ENCODE measurements at regions not wholly inside any gene's neighbourhood (a gene's known extent, or its start where the extent isn't known, plus 50 kb on each side); places are given as distances from the start of the nearest gene placed in this dataset.

GRCh38 chr4:183773790-183774189 lies 114.7 kb downstream of the TRAPPC11 start:
- TF ChIP-seq, protein P1, sequence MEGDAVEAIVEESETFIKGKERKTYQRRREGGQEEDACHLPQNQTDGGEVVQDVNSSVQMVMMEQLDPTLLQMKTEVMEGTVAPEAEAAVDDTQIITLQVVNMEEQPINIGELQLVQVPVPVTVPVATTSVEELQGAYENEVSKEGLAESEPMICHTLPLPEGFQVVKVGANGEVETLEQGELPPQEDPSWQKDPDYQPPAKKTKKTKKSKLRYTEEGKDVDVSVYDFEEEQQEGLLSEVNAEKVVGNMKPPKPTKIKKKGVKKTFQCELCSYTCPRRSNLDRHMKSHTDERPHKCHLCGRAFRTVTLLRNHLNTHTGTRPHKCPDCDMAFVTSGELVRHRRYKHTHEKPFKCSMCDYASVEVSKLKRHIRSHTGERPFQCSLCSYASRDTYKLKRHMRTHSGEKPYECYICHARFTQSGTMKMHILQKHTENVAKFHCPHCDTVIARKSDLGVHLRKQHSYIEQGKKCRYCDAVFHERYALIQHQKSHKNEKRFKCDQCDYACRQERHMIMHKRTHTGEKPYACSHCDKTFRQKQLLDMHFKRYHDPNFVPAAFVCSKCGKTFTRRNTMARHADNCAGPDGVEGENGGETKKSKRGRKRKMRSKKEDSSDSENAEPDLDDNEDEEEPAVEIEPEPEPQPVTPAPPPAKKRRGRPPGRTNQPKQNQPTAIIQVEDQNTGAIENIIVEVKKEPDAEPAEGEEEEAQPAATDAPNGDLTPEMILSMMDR (conservative IDR thresholded peaks at IDR 0.05; ENCODE audit: low read depth, low read length): no peak
- TF ChIP-seq EZH2 (IDR thresholded peaks at IDR 0.05; ENCODE audit: borderline replicate concordance, low read depth, low read length, poor library complexity, severe bottlenecking): no peak
